ENCODE measurements at regions not wholly inside any gene's neighbourhood (a gene's known extent, or its start where the extent isn't known, plus 50 kb on each side); places are given as distances from the start of the nearest gene placed in this dataset.

DNA sequence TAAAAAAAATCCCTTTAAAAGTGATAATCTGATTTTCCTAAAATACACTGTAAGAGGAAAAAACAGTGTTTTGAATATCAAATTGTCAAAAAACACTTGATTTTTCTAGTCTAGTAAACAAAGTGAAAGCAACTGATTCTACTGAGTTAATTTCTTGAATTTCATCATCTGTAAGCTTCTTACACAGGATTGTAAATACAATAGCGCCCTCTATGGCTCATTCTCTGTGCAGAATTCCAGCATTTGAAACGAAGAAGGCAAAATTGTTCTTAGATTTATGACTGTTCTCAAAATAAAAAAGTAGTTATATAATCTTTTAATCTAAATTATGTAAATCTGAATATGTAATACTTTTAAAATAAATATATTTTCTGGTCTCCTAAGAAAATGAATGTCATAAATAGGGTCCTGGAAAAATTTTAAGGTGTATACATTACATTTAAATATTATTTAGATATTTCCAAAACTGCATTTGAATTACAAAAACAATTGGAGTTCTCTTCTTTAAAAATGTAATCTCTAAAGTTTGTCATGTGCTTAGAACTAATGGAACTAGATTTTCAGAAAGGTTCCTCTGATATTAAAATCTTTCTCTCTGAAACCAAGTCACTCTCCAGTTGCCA lies 176.9 kb upstream of the MC4R start:
- TF ChIP-seq, protein P1, sequence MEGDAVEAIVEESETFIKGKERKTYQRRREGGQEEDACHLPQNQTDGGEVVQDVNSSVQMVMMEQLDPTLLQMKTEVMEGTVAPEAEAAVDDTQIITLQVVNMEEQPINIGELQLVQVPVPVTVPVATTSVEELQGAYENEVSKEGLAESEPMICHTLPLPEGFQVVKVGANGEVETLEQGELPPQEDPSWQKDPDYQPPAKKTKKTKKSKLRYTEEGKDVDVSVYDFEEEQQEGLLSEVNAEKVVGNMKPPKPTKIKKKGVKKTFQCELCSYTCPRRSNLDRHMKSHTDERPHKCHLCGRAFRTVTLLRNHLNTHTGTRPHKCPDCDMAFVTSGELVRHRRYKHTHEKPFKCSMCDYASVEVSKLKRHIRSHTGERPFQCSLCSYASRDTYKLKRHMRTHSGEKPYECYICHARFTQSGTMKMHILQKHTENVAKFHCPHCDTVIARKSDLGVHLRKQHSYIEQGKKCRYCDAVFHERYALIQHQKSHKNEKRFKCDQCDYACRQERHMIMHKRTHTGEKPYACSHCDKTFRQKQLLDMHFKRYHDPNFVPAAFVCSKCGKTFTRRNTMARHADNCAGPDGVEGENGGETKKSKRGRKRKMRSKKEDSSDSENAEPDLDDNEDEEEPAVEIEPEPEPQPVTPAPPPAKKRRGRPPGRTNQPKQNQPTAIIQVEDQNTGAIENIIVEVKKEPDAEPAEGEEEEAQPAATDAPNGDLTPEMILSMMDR (IDR thresholded peaks at IDR 0.05; ENCODE audit: low read depth, low read length, missing input control) = peak; percentile 71
- peak; percentile 82 to 86 for TF ChIP-seq RAD21 (IDR thresholded peaks at IDR 0.05)
- no peak for TF ChIP-seq EGR1 (IDR thresholded peaks at IDR 0.05; ENCODE audit: low read depth in 2 of 2)
- TF ChIP-seq, protein P2, sequence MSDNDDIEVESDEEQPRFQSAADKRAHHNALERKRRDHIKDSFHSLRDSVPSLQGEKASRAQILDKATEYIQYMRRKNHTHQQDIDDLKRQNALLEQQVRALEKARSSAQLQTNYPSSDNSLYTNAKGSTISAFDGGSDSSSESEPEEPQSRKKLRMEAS (IDR thresholded peaks at IDR 0.05) = no peak
